ENCODE measurements at regions not wholly inside any gene's neighbourhood (a gene's known extent, or its start where the extent isn't known, plus 50 kb on each side); places are given as distances from the start of the nearest gene placed in this dataset.

DNA sequence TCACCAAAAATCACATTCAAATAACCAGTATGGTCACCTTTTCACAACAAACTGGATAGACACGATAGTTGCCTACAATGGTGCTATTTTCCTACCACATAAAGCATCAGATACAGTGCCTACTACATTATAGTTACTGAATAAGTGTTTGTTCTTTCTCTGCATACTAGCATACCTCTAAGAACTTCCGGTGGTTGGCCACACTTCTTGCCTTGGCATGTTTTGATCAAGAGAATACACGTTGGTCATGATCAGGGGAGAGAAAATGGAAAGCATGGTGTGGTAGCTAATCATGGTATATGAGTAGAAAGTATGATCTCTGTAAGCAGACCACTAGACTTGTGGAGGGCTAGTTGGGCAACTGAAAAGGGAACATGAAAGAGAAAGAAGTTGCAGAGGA lies 322.8 kb upstream of the DIAPH2 start:
- H3K4me3 ChIP-seq (ENCODE audit: control insufficient read depth in 2 of 3, extremely low read depth in 1 of 3, insufficient read depth in 2 of 3, low read depth in 1 of 3, low read length in 3 of 3), result no peak overlapping the region
- TF ChIP-seq EZH2 (IDR thresholded peaks at IDR 0.05; ENCODE audit: low read length), result no peak
- TF ChIP-seq CTCF (optimal IDR thresholded peaks at IDR 0.05 in 1 of 3, IDR thresholded peaks at IDR 0.05 in 1 of 3, conservative IDR thresholded peaks at IDR 0.05 in 1 of 3; ENCODE audit: extremely low read depth in 1 of 3, insufficient read depth in 2 of 3, low read length in 3 of 3), result no peak
- H2AFZ ChIP-seq (ENCODE audit: control insufficient read depth, low read length), result no peak overlapping the region
- no peaks in the 10 kb centered on the region for H3K9me1 ChIP-seq (ENCODE audit: control insufficient read depth, extremely low read depth, insufficient read depth, low read length)
- no peaks in the 10 kb centered on the region for H3K27me3 ChIP-seq (ENCODE audit: control insufficient read depth, extremely low read depth, insufficient read depth, low read length)
- no peak for FAIRE-seq
- H3K9me3 ChIP-seq (ENCODE audit: control insufficient read depth, low read depth, low read length), result no peaks in the 10 kb centered on the region
- no peaks in the 10 kb centered on the region for H4K20me1 ChIP-seq (ENCODE audit: control insufficient read depth, extremely low read depth, insufficient read depth, low read length)
- H3K27ac ChIP-seq (ENCODE audit: control insufficient read depth, insufficient read depth, low read length), result no peak overlapping the region
- no peaks in the 10 kb centered on the region for H3K4me1 ChIP-seq (ENCODE audit: control insufficient read depth, extremely low read depth, insufficient read depth, low read length)
- peak; percentile 38 for DNase-seq (ENCODE audit: low read depth, low spot score)
- no peak overlapping the region for H3K9ac ChIP-seq (ENCODE audit: control insufficient read depth, extremely low read depth, insufficient read depth, low read length)
- H3K79me2 ChIP-seq (ENCODE audit: control insufficient read depth, insufficient read depth, low read length), result no peaks in the 10 kb centered on the region
- H3K36me3 ChIP-seq (ENCODE audit: control insufficient read depth in 2 of 2, extremely low read depth in 1 of 2, insufficient read depth in 2 of 2, low read length in 2 of 2), result no peaks in the 10 kb centered on the region
- dilution Hi-C loops (cut with MboI; ENCODE audit: extremely low pct_ligation_motif_present, low sequenced_read_pairs), result no loop called here
- H3K4me2 ChIP-seq (ENCODE audit: control insufficient read depth, extremely low read depth, insufficient read depth, low read depth, low read length), result no peak overlapping the region

DNA sequence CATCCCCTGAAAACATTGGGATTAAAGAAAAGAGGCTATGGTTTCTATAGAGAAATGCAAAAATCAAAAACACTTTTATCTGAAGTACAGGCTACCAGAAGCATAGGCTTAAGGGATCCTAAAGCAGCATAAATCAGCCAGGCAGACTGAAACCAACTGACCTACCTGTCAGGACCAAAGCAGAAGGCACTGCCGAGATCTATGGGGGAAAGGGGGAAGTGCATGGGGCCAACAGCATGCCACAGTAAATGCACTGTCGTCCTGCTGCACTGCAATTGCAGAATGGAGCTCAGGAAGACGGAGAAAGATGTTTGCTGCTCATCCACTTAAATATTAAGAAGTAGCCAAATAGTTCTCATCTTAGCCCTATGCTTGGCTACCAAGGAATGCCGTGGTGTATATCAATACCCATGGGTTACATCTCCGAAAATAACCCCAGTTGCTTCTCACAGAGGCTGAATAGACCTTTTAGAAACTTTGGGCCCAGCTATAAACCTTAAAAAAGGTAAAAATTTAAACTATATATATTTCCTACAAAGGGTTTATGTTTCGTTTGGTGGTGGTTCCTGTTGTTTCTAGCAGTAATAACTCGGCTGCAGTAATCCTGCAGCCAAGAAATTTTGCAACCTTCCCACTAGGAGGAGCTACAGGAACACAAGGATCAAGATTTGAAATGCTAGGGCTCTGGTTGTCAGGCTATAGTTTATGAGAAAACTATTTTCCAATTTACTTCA lies 312.2 kb upstream of the DIAPH2 start:
- no peaks in the 10 kb centered on the region for H3K79me2 ChIP-seq (ENCODE audit: control insufficient read depth, insufficient read depth, low read length)
- H3K4me1 ChIP-seq (ENCODE audit: control insufficient read depth, extremely low read depth, insufficient read depth, low read length), result no peaks in the 10 kb centered on the region
- H3K27ac ChIP-seq (ENCODE audit: control insufficient read depth, insufficient read depth, low read length), result no peak overlapping the region
- no peak overlapping the region for H3K9ac ChIP-seq (ENCODE audit: control insufficient read depth, extremely low read depth, insufficient read depth, low read length)
- DNase-seq (ENCODE audit: low read depth, low spot score) (no peak), FAIRE-seq (no peak)
- no peaks in the 10 kb centered on the region for H3K9me1 ChIP-seq (ENCODE audit: control insufficient read depth, extremely low read depth, insufficient read depth, low read length)
- H2AFZ ChIP-seq (ENCODE audit: control insufficient read depth, low read length), result no peak overlapping the region
- TF ChIP-seq CTCF (optimal IDR thresholded peaks at IDR 0.05 in 1 of 3, IDR thresholded peaks at IDR 0.05 in 1 of 3, conservative IDR thresholded peaks at IDR 0.05 in 1 of 3; ENCODE audit: extremely low read depth in 1 of 3, insufficient read depth in 2 of 3, low read length in 3 of 3), result peak; percentile 39 to 73 (median 41)
- no peak for TF ChIP-seq EZH2 (IDR thresholded peaks at IDR 0.05; ENCODE audit: low read length)
- dilution Hi-C loops (cut with MboI; ENCODE audit: extremely low pct_ligation_motif_present, low sequenced_read_pairs), result no loop called here
- no peak overlapping the region for H3K4me3 ChIP-seq (ENCODE audit: control insufficient read depth in 2 of 3, extremely low read depth in 1 of 3, insufficient read depth in 2 of 3, low read depth in 1 of 3, low read length in 3 of 3)
- no peaks in the 10 kb centered on the region for H4K20me1 ChIP-seq (ENCODE audit: control insufficient read depth, extremely low read depth, insufficient read depth, low read length)
- H3K9me3 ChIP-seq (ENCODE audit: control insufficient read depth, low read depth, low read length), result no peaks in the 10 kb centered on the region
- no peaks in the 10 kb centered on the region for H3K27me3 ChIP-seq (ENCODE audit: control insufficient read depth, extremely low read depth, insufficient read depth, low read length)
- no peaks in the 10 kb centered on the region for H3K36me3 ChIP-seq (ENCODE audit: control insufficient read depth in 2 of 2, extremely low read depth in 1 of 2, insufficient read depth in 2 of 2, low read length in 2 of 2)
- H3K4me2 ChIP-seq (ENCODE audit: control insufficient read depth, extremely low read depth, insufficient read depth, low read depth, low read length), result no peak overlapping the region

Data from keratinocyte (primary cell).